Stimulated activated CD4-positive, alpha-beta T cell treated with anti-CD3 and anti-CD28 coated beads, Interleukin-15, amount 100 ng/mL, for 48 hours (primary cell): ENCODE measurements at regions not wholly inside any gene's neighbourhood (a gene's known extent, or its start where the extent isn't known, plus 50 kb on each side); places are given as distances from the start of the nearest gene placed in this dataset.

Experiments
- DNase-seq, 2 donors: peaks; one replicate each; pipeline ENCODE4 v3.0.0-alpha.2; 2020; ENCODE audit warnings: low read depth in 2 of 2

GRCh38 chr21:16305686-16306085, 575.9 kb downstream of the USP25 start:
- no peak for DNase-seq

- no peak for DNase-seq
Observed at GRCh38 chr21:16307256-16307655, 577.5 kb downstream of the USP25 start.

- DNase-seq = no peak
Observed at GRCh38 chr21:16308269-16308668, 578.5 kb downstream of the USP25 start.

- no peak for DNase-seq
Observed at GRCh38 chr21:16309250-16309971, 579.6 kb downstream of the USP25 start.

GRCh38 chr21:16310176-16310575, 580.4 kb downstream of the USP25 start:
- no peak for DNase-seq

GRCh38 chr21:16311229-16311628, 581.4 kb downstream of the USP25 start:
- no peak for DNase-seq

- no peak for DNase-seq
Observed at GRCh38 chr21:16312321-16312720, 582.5 kb downstream of the USP25 start.

GRCh38 chr21:16315223-16315622, 585.4 kb downstream of the USP25 start:
- DNase-seq = no peak

GRCh38 chr21:16318651-16319300, 589.0 kb downstream of the USP25 start:
- DNase-seq = no peak

- DNase-seq = no peak
Observed at GRCh38 chr21:16320110-16320509, 590.3 kb downstream of the USP25 start.

- DNase-seq = no peak
Observed at GRCh38 chr21:16322454-16322853, 592.7 kb downstream of the USP25 start.

GRCh38 chr21:16323596-16323995, 593.8 kb downstream of the USP25 start:
- no peak for DNase-seq

GRCh38 chr21:16324630-16325029, 594.8 kb downstream of the USP25 start:
- DNase-seq = no peak

- DNase-seq = no peak
Observed at GRCh38 chr21:16330082-16330907, 600.5 kb downstream of the USP25 start.

- no peak for DNase-seq
Observed at GRCh38 chr21:16330908-16331268, 601.1 kb downstream of the USP25 start.

GRCh38 chr21:16337266-16337665, 607.5 kb downstream of the USP25 start:
- no peak for DNase-seq

GRCh38 chr21:16342932-16343331, 613.1 kb downstream of the USP25 start:
- no peak for DNase-seq

- DNase-seq = no peak
Observed at GRCh38 chr21:16343776-16344175, 614.0 kb downstream of the USP25 start.

- DNase-seq = no peak
Observed at GRCh38 chr21:16345757-16346156, 616.0 kb downstream of the USP25 start.

GRCh38 chr21:16347223-16347622, 617.4 kb downstream of the USP25 start:
- no peak for DNase-seq

GRCh38 chr21:16353764-16354163, 624.0 kb downstream of the USP25 start:
- DNase-seq = no peak

- no peak for DNase-seq
Observed at GRCh38 chr21:16357994-16358393, 628.2 kb downstream of the USP25 start.

- DNase-seq = no peak
Observed at GRCh38 chr21:16358784-16359183, 629.0 kb downstream of the USP25 start.
